Activated gamma-delta T cell (primary cell): ENCODE measurements at regions not wholly inside any gene's neighbourhood (a gene's known extent, or its start where the extent isn't known, plus 50 kb on each side); places are given as distances from the start of the nearest gene placed in this dataset.

Experiments
- DNase-seq: peaks from one replicate; lab custom pipeline; 2025; lab: John Stamatoyannopoulos, UW

DNA sequence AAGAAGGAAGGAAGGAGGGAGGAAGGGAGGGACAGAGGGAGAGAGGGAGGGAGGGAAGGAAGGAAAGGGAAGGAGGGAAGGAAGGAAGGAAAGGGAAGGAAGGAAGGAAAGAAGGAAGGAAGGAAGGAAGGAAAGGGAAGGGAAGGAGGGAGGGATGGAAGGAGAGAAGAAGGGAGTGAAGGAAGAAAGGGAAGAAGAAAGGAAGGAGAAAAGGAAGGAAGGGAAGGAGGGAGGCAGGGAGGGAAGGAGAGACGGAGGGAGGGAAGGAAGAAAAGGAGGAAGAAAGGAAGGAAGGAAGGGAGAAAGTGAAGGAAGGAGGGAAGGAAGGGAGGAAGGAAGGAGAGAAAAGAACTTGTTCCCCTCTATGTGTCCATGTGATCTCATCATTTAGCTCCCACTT is 465.0 kb downstream of the KCTD8 start:
- no peak for DNase-seq

DNA sequence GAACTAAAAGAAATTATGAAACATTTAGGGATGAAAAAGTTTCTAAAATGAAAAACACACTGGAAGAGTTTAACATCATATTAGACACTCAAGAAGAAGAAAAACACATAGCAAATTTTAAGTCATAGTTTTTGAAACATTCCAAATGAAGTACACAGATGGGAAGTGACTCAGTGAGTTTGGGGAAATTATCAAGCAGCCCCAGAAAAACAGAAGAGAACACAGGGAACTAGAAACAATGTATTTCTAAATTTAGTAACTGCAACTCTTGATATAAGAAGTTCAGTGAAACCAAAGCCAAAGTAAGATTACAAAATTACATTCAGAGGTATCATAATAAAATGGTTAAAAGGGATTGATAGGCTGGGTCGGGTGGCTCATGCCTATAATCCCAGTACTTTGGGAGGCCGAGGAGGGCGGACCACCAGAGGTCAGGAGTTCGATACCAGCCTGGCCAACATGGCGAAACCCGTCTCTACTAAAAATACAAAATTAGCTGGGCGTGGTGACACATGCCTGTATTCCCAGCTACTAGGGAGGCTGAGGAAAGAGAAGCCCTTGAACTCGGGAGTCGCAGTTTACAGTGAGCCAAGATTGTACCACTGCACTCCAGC is 461.2 kb downstream of the KCTD8 start:
- DNase-seq: no peak

DNA sequence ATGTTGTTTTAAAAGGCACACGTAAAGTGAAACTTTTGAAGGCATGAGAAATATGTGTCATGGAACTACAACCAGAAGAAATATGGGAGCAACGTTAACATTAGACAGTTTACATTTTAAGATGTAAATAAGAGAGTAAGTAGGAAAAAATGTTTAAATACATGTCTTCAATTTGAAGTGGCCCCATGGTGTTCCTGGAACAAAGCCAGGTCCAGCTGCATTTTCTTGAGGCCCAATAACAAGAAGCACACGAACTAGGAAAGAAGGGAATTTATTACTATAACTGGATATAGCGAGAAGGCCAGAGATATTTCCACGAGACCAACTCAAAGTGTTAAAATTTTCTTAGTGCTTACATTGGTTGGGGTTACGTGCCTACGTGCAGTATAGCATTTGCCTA is 458.1 kb downstream of the KCTD8 start:
- DNase-seq: no peak

DNA sequence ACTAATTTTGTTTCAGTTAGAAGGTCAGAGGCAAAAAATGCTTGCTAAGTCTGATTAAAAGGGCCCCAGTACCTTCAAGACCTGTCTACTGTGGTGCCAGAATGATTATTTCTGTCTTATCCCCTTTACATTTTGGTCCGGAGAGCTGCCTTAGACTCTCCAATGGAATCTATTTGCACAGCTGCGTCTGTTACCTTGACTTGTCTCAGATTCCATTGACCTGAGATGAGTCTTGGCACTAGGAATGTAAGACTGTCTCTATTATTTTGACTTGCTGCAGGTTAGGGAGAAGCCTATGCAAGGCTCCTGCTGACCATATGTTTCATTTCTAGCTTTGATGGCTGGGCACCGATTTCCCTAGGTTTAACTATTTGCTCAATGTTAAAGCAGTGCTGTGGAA is 457.6 kb downstream of the KCTD8 start:
- no peak for DNase-seq

DNA sequence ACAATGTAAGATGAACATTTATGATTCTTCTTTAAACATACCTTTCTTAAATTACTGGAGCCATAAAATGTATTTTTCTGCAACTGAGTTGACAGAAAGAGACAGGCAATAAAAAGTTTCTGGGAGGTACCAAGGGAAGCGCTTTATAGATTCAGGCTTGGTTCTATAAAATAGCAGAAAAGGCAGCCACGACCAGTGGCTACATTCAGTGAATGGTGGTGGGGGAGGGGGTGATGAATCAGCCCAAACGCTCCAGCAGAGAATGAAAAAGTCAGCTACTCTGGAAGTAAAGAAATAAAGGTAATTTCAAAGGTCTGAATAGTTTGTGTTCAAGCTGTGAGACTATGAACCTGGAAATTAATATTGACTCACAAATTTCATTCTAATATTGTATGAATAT is 456.1 kb downstream of the KCTD8 start:
- DNase-seq: no peak

DNA sequence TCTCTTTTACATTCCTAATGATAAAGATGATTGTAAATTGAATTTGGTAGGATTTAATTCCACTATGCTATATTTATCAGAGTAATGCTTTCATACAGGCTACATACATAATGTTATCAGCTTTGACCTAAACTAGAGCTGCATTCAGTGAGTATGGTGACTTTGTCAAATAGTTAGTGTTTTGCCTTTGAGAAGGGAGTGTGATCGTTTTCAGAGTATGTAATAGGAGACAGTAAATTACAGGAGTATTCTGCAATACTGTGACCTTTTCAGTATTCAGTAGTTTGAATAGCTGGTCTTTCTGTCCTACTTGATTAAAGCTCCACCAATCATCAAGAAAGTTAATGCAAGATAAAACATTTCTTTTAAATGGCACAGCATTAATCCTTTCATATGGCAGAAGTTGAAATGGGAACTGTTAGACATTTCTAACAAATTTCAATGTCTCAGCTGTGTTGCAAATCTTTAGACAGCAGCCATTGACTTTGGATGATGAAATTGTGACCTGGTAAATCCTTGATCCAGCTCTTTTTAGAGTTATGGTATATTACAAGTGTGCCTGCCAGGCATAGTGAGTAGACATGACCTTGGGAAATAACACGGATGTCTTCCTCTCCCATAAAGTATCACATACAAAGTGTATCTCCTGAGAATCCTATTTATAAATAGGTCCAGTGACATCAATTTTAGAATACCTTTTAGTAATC is 455.3 kb downstream of the KCTD8 start:
- no peak for DNase-seq

DNA sequence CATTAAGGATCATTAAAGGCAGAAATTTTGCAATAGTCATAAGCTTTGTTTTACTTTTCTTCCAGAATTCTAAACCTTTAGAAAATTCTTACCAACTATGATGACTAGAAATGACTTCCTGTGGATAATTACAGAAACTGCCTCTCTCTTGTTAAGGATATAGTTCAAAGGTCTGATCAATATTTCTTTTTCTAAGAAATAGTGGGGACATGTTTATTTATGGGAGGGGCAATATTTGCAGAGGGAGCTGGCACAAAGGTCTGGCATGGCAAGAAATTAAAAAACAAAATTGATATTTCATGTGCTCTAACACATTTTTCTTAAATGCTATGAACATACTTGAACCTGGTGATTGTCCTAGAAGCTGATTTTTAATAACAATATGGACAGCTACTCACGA is 448.9 kb downstream of the KCTD8 start:
- no peak for DNase-seq

DNA sequence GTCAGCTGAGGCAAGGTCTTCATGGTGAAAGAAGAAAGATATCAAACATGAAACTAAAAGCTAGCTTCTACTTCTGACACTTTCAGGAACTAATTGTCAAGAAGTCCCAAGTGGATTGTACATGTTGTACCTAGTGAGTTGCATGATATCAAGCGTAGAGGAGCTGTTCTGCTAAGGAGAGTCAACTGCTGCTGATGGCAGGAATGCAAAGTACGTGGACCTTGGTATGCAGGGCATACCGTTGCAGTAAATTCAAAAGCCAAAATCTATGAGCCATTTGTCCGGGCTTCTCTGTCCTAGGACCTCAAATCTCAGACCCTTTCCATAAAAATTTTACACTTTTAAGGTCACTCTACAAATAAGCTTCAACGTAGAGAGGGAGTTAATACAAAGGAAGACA is 446.2 kb downstream of the KCTD8 start:
- no peak for DNase-seq

DNA sequence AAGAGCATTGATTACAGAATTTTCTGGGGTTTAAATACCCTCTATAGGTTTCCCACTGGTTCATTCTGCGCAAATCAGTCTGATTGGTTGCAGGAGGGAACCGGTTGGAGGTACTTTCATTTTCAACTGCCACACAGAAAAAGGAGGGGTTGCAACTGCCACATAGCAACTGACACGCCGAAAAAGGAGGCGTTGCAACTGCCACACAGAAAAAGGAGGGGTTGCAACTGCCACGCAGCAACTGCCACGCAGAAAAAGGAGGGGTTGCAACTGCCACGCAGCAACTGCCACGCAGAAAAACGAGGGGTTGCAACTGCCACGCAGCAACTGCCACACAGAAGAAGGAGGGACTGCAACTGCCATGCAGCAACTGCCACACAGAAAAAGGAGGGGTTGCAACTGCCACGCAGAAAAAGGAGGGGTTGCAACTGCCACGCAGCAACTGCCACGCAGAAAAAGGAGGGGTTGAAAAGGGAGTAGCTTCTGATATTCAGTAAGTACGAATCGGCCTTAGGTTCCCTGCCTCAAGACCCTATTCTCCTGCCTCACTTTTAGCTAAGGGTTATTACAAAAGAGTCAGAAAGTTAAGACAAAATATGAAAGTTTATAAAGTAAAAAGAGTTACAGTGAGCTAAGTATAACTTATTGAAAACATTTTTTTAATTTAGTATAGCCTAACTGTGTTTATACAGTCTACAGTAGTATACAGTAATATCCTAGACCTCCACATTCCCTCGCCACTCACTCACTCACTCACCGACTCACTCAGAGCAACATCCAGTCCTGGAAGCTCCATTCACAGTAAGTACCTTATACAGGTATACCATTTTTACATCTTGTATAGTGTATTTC is 431.8 kb downstream of the KCTD8 start:
- DNase-seq: no peak

DNA sequence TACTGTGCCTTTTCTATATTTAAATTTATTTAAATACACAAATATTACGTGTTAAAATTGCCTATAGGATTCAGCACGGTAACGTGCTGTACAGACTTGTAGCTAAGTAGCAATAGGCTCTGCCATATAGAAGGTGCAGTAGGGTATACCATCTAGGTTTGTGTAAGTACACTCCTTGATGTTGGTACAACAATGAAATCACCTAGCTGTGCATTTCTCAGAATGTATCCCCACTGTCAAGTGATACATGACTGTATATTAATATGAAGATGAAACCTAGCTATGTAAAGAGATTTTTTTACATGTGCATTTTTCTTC is 431.2 kb downstream of the KCTD8 start:
- no peak for DNase-seq

DNA sequence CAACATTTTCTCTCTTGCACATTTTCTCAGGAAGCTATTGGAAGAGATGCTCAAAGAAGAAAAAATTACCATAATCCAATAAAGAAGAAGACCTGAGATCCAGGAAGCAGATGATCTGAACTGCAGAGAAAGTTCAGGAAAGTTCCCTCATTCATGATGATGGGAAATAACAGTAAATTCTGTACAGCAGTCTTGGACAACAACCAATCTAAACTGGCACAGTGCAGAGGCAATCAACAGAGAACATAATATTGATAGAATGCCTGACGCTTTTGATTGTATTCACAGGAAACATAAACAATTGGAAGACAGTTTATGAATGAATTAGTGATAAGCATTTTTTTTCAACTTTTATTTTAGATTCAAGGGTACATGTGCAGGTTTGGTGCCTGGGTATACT is 428.9 kb downstream of the KCTD8 start:
- DNase-seq: no peak

DNA sequence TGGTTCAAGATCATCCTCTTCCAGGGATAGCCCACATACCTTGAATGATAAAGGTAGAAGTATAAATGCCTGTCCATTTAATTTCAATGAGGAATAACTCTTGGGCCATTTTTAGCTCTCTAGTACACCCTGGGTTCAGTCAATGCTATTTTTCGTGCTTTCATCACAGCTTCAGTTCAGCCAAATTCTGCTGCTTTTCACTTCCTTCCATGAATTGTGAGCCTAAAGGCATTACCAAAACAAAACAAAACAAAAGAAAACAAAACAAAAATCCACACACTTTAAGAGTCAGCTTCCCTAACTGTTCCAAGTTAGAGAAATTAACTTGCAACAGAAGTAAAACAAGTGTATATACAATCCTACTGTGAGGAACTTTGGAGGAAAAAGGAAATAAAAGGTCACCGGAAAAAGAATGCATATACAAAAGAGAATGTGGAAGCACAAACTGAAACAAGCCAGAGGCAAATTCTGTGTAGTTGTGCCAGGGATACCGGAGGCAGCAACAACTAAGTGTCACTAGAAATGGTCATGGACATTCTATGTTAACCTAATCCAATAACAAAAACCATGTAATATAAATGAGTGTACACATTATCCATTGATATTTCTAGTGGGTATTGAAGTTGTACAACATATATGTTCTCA is 423.1 kb downstream of the KCTD8 start:
- no peak for DNase-seq

DNA sequence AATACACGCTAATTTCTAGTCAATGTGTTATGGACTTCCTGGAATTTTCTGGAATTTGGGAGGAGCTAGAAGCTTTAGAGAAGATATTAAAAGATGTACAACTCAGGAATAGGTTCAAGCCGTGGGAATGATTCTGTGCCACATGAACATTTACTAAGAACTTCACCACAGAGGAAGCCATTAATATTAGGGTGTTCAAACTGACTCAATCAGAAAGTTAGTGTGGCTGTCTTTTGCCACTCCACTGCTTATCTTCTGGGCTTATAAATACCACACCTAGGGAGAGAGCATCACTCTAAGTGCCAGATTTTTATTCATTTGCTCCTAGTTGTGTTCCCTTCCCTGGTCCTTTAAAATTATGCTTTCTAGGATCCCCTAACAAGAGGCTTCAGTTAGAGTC is 409.8 kb downstream of the KCTD8 start:
- no peak for DNase-seq

DNA sequence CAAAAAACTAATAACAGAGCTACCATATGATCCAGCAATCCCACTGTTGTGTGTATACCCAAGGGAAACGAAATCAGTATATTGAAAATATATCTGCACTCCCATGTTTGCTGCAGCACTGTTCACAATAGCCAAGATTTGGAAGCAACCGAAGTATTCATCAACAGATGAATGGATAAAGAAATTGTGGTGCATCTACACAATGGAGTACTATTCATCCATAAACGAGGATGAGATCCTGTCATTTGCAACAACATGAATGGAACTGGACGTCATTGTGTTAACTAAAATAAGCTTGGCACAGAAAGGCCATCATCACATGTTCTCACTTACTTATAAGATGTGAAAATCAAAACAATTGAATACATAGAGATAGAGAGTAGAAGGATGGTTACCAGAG is 402.1 kb downstream of the KCTD8 start:
- DNase-seq: no peak

DNA sequence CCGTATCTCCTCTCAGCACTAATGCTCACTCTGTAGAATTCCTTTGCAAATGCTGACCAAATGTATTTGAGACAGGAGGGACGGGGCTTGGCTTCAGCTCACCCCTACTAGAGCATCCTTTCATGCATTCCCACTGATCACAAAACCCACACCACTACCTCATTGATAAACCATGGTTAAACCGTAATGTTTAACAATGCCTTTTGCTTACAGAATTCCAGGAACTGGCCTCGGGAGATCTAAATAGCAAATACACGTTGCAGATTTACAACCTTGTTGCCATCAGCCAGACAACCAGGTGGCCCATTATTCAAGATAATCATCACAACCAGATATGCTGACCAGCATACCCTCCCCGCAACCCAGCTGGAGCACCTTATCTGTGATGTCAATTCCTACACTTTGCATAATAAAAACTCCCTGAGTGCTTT is 391.9 kb downstream of the KCTD8 start:
- DNase-seq: no peak

DNA sequence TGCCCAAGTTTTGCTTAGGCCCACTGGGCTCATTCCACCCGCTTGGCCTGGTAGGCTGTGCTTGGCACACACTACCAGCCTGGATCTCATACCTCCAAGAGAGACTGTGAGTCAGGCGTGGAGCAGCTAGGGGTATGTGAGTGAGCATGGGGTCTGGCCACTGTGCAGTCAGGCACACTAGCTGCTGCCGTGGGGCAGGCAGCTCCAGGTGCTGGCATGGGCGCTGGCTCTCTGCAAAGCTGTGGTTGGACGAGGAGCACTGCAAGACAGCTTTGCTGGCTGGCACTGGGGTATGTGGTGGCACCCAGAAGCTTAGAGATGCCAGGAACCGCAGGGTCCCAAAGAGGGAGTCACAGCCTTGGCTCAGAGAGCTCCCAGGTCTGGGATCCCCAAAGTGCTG is 377.8 kb downstream of the KCTD8 start:
- DNase-seq: no peak

DNA sequence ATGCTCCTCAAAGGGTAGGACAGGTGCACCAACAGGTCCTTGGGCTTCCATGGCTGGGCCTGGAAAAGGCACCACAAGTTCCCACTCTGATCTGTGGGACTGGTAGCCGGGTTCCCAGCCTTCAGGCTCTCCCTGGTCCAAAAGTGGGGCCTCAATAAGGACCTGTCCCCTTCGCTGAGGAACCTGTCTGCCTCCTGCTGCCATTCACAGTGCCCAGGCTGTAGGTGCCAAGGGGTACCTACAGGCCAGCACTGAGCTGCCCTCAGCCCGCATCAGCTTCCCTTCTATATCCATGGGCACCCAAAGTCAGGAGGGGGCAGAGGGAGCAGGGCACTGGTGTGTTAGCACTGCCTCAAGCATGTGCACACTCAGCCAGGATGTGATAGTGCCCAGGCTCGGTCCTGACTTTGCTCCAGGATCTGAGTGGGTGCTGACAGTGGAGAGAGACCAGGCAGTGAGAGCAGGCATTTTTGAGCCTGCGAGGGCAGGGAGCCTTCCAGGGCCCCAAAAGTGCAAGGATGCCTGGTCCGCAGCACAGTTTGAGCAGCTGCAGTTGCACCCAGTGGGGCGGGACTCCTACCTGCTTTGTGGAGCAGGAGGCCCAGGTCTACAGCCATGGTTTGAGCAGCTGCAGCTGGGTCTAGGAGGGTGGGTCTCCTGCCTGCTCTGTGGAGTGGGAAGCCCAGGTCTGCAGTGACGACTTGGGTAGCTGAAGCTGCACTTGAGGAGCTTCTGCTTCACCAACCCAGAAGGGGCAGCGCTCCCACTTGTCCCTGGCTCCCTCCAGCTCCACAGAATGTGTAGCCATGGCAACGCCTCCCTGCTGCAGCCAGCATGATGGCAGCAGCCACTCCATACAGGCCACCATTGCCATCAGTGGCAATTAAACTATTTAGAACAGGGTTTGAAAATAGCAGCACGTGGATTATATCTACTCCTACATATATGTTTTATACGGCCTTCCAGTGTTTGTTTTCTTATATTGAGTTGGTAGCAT is 376.4 kb downstream of the KCTD8 start:
- no peak for DNase-seq

DNA sequence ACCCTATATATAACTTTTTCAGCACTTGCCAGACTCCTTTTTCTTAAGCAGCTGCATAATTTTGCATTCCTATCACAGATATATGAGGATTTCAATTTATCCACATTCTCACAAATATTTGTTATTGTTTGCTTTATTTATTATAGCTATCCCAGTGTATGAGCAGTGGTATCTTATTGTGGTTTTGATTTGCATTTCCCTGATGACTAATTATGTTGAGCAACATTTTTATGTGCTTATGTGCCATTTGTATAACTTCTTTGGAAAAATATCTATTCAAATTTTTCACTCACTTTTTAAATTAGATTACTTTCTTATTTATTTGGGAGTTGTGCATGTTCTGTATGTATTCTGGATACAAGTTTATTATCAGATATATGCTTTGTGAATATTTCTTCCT is 361.9 kb downstream of the KCTD8 start:
- no peak for DNase-seq

DNA sequence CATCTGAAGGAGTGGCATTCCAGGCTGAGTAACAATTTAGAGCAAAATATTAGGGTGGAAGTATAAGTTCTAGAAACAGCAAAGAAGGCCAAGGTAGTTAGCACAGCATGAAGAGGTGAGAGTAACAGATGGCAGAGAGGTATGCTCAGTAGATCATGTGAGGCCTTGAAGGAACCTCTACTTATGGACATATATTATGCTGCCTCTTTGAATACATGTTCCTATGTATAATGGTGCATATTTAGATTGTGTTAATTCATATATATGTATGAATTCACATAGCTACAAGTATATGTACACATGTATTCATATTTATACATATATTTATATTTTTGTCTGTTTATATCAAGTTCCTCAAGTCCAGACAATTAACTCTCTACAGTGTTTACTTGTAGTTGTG is 355.2 kb downstream of the KCTD8 start:
- no peak for DNase-seq

DNA sequence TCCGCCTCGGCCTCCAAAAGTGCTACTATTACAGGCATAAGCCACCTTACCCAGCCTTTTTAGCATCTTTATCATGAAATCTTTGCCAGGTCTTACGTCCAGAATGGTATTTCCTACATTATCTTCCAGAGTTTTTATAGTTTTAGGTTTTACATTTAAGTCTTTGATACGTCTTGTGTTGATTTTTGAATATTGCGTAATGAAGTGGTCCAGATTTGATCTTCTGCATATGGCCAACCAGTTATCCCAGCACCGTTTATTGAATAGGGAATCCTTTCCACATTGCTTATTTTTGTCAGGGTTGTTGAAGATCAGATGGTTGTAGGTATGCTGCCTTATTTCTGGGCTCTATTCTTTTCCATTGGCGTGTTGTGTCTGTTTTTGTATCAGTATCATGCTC is 349.6 kb downstream of the KCTD8 start:
- no peak for DNase-seq

DNA sequence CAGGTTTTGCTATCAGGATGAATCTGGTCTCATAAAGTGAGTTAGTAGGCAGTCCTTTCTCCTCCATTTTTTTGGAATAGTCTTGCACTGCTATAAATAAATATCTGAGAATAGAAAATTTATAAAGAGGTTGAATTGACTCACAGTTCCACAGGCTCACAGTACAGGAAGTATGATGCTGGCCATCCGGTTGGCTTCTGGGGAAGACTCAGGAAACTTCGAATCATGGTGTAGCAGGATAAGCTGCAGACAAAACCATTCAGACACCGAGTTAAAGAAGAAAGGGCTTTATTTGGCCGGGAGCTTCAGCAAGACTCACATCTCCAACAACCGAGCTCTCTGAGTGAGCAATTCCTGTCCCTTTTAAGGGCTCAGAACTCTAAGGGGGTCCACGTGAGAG is 348.2 kb downstream of the KCTD8 start:
- no peak for DNase-seq
